ENCODE measurements at regions not wholly inside any gene's neighbourhood (a gene's known extent, or its start where the extent isn't known, plus 50 kb on each side); places are given as distances from the start of the nearest gene placed in this dataset.
A peak's percentile ranks its signal among the peaks of the same experiment; 100 is the strongest.

GRCh38 chr3:75129101-75129500 lies 514.6 kb upstream of the CNTN3 start:
- H3K4me3 ChIP-seq (ENCODE audit: low read length), result no peak overlapping the region

GRCh38 chr3:75136100-75136897 lies 521.8 kb upstream of the CNTN3 start:
- no peak overlapping the region for H3K4me3 ChIP-seq (ENCODE audit: low read length)
- no peaks in the 10 kb centered on the region for H3K9me3 ChIP-seq (ENCODE audit: control insufficient read depth, low read length)
- H3K36me3 ChIP-seq (ENCODE audit: control insufficient read depth, insufficient read depth, low read length, severe bottlenecking), result no peaks in the 10 kb centered on the region
- no peak for DNase-seq (ENCODE audit: low read depth)
- H3K27me3 ChIP-seq (replicated peaks; ENCODE audit: control insufficient read depth, insufficient read depth, low read length), result no peaks in the 10 kb centered on the region
- no peak overlapping the region for H3K9ac ChIP-seq (ENCODE audit: low read length)
- no peaks in the 10 kb centered on the region for H3K4me1 ChIP-seq (ENCODE audit: control insufficient read depth, insufficient read depth, low read length)

More at GRCh38 chr3:75129101-75129500, 514.6 kb upstream of the CNTN3 start:
- Histone ChIP-seq H3K4me1 (ENCODE audit: control insufficient read depth, insufficient read depth, low read length) (no peaks in the 10 kb centered on the region), H3K36me3 (ENCODE audit: control insufficient read depth, insufficient read depth, low read length, severe bottlenecking) (no peaks in the 10 kb centered on the region), H3K27me3 (replicated peaks; ENCODE audit: control insufficient read depth, insufficient read depth, low read length) (no peaks in the 10 kb centered on the region), H3K9ac (ENCODE audit: low read length) (no peak overlapping the region), H3K9me3 (ENCODE audit: control insufficient read depth, low read length) (no peaks in the 10 kb centered on the region)
- DNase-seq (ENCODE audit: low read depth), result no peak

DNA sequence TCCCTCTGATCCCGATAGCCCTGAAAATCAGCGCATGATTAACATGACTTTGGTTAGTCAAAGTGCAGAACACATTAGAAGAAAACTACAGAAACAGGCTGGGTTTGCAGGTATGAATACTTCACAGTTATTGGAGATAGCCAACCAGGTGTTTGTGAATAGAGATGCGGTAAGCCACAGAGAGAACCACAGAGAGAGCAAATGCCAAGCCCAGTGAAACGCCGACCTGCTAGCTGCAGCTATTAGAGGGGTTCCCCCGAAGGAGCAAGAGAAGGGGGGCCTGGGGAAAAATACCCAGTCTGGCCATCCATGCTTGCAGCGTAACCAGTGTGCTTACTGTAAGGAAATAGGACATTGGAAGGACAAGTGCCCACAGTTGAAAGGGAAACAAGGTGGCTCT lies 523.9 kb upstream of the CNTN3 start:
- no peak for DNase-seq (ENCODE audit: low read depth)
- H3K9ac ChIP-seq (ENCODE audit: low read length), result no peak overlapping the region
- no peaks in the 10 kb centered on the region for H3K27me3 ChIP-seq (replicated peaks; ENCODE audit: control insufficient read depth, insufficient read depth, low read length)

GRCh38 chr3:75140904-75141615 lies 523.1 kb upstream of the FRG2C start:
- DNase-seq (ENCODE audit: low read depth), result no peak
- Histone ChIP-seq H3K4me1 (ENCODE audit: control insufficient read depth, insufficient read depth, low read length) (no peaks in the 10 kb centered on the region), H3K4me3 (ENCODE audit: low read length) (no peak overlapping the region), H3K27me3 (replicated peaks; ENCODE audit: control insufficient read depth, insufficient read depth, low read length) (no peaks in the 10 kb centered on the region), H3K9me3 (ENCODE audit: control insufficient read depth, low read length) (no peaks in the 10 kb centered on the region), H3K9ac (ENCODE audit: low read length) (no peak overlapping the region), H3K36me3 (ENCODE audit: control insufficient read depth, insufficient read depth, low read length, severe bottlenecking) (no peaks in the 10 kb centered on the region)

More for the DNA sequence above, 523.9 kb upstream of the CNTN3 start:
- no peaks in the 10 kb centered on the region for H3K9me3 ChIP-seq (ENCODE audit: control insufficient read depth, low read length)
- no peaks in the 10 kb centered on the region for H3K36me3 ChIP-seq (ENCODE audit: control insufficient read depth, insufficient read depth, low read length, severe bottlenecking)
- H3K4me3 ChIP-seq (ENCODE audit: low read length), result no peak overlapping the region
- no peaks in the 10 kb centered on the region for H3K4me1 ChIP-seq (ENCODE audit: control insufficient read depth, insufficient read depth, low read length)

- no peaks in the 10 kb centered on the region for H3K27me3 ChIP-seq (replicated peaks; ENCODE audit: control insufficient read depth, insufficient read depth, low read length)
- H3K9ac ChIP-seq (ENCODE audit: low read length), result no peak overlapping the region
- H3K4me3 ChIP-seq (ENCODE audit: low read length), result no peak overlapping the region
- H3K4me1 ChIP-seq (ENCODE audit: control insufficient read depth, insufficient read depth, low read length), result no peaks in the 10 kb centered on the region
- H3K36me3 ChIP-seq (ENCODE audit: control insufficient read depth, insufficient read depth, low read length, severe bottlenecking), result no peaks in the 10 kb centered on the region
- no peaks in the 10 kb centered on the region for H3K9me3 ChIP-seq (ENCODE audit: control insufficient read depth, low read length)
- no peak for DNase-seq (ENCODE audit: low read depth)
These were observed 519.7 kb upstream of the FRG2C start for GRCh38 chr3:75144406-75144805.

DNA sequence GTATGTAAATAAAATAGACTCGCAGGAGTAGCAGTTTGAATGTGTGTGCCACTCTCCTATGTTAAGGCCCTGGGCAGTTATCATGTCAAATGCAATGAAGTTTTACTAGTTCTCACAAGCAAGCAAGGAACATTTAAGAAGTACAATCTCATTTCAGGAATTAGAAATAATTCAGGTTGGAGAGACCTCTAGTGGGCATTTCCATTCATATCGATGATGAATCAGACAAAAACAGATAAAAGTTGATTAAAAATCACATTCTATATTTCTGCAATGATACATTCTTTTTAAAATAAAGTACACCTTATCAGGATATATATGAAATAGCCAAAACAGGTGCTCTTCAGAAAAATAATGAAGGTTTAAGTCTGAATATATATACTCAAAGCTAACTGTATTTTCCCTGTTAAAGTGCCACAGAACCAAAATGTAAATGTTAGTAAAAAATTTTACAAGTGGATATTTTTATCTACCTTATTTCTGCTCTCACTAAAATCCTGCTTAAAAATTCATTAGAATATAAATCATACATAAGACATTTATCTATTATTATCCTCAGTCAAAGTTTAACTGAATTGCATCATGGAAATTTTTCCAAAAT lies 492.4 kb upstream of the FRG2C start:
- peaks cover 9% of the 10 kb centered on the region for H3K27me3 ChIP-seq (replicated peaks; ENCODE audit: control insufficient read depth, insufficient read depth, low read length)
- DNase-seq (ENCODE audit: low read depth), result peak; percentile 49
- H3K9me3 ChIP-seq (ENCODE audit: control insufficient read depth, low read length), result no peaks in the 10 kb centered on the region
- no peaks in the 10 kb centered on the region for H3K36me3 ChIP-seq (ENCODE audit: control insufficient read depth, insufficient read depth, low read length, severe bottlenecking)
- no peaks in the 10 kb centered on the region for H3K4me1 ChIP-seq (ENCODE audit: control insufficient read depth, insufficient read depth, low read length)
- no peak overlapping the region for H3K4me3 ChIP-seq (ENCODE audit: low read length)
- H3K9ac ChIP-seq (ENCODE audit: low read length), result no peak overlapping the region

- Histone ChIP-seq H3K27me3 (replicated peaks; ENCODE audit: control insufficient read depth, insufficient read depth, low read length) (no peaks in the 10 kb centered on the region), H3K9ac (ENCODE audit: low read length) (no peak overlapping the region), H3K9me3 (ENCODE audit: control insufficient read depth, low read length) (no peaks in the 10 kb centered on the region), H3K4me1 (ENCODE audit: control insufficient read depth, insufficient read depth, low read length) (no peaks in the 10 kb centered on the region), H3K4me3 (ENCODE audit: low read length) (no peak overlapping the region), H3K36me3 (ENCODE audit: control insufficient read depth, insufficient read depth, low read length, severe bottlenecking) (no peaks in the 10 kb centered on the region)
- no peak for DNase-seq (ENCODE audit: low read depth)
These were observed 487.2 kb upstream of the FRG2C start for GRCh38 chr3:75176937-75177336.

- H3K36me3 ChIP-seq (ENCODE audit: control insufficient read depth, insufficient read depth, low read length, severe bottlenecking), result no peaks in the 10 kb centered on the region
- no peak overlapping the region for H3K9ac ChIP-seq (ENCODE audit: low read length)
- no peaks in the 10 kb centered on the region for H3K4me1 ChIP-seq (ENCODE audit: control insufficient read depth, insufficient read depth, low read length)
- H3K9me3 ChIP-seq (ENCODE audit: control insufficient read depth, low read length), result no peaks in the 10 kb centered on the region
- DNase-seq (ENCODE audit: low read depth), result no peak
- H3K27me3 ChIP-seq (replicated peaks; ENCODE audit: control insufficient read depth, insufficient read depth, low read length), result no peaks in the 10 kb centered on the region
- no peak overlapping the region for H3K4me3 ChIP-seq (ENCODE audit: low read length)
These were observed 483.7 kb upstream of the FRG2C start for GRCh38 chr3:75180235-75180944.

- Histone ChIP-seq H3K36me3 (ENCODE audit: control insufficient read depth, insufficient read depth, low read length, severe bottlenecking) (no peaks in the 10 kb centered on the region), H3K27me3 (replicated peaks; ENCODE audit: control insufficient read depth, insufficient read depth, low read length) (no peaks in the 10 kb centered on the region), H3K9me3 (ENCODE audit: control insufficient read depth, low read length) (no peaks in the 10 kb centered on the region), H3K4me1 (ENCODE audit: control insufficient read depth, insufficient read depth, low read length) (no peaks in the 10 kb centered on the region), H3K4me3 (ENCODE audit: low read length) (no peak overlapping the region), H3K9ac (ENCODE audit: low read length) (no peak overlapping the region)
- no peak for DNase-seq (ENCODE audit: low read depth)
These were observed 483.2 kb upstream of the FRG2C start for GRCh38 chr3:75180945-75181298.

DNA sequence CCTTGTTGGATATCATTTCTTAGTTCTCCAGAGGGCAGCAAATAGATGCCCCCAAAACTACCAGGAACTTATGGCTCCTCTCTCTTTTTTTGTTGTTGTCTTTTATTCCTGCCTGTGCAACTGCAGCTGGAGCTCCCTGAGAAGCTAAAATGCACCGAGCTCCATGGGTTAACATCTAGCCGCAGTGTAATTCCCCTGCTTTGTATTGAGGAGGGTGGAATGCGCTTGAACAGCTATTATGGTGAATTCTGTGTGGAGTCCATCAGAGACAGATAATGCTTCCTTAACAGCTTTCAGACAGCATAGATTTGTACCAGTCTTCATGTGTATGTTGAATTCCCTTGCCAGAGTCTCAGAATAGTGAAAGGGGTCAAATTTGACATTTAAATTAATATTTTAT lies 475.2 kb upstream of the FRG2C start:
- DNase-seq (ENCODE audit: low read depth), result no peak

GRCh38 chr3:75192146-75192616 lies 471.9 kb upstream of the FRG2C start:
- Histone ChIP-seq H3K4me3 (ENCODE audit: low read length) (no peak overlapping the region), H3K9me3 (ENCODE audit: control insufficient read depth, low read length) (peaks cover 2% of the 10 kb centered on the region), H3K27me3 (replicated peaks; ENCODE audit: control insufficient read depth, insufficient read depth, low read length) (peaks cover 29% of the 10 kb centered on the region), H3K4me1 (ENCODE audit: control insufficient read depth, insufficient read depth, low read length) (no peaks in the 10 kb centered on the region), H3K36me3 (ENCODE audit: control insufficient read depth, insufficient read depth, low read length, severe bottlenecking) (no peaks in the 10 kb centered on the region), H3K9ac (ENCODE audit: low read length) (no peak overlapping the region)
- DNase-seq (ENCODE audit: low read depth), result peak; percentile 70

More for the DNA sequence above, 475.2 kb upstream of the FRG2C start:
- H3K36me3 ChIP-seq (ENCODE audit: control insufficient read depth, insufficient read depth, low read length, severe bottlenecking), result no peaks in the 10 kb centered on the region
- H3K9me3 ChIP-seq (ENCODE audit: control insufficient read depth, low read length), result no peaks in the 10 kb centered on the region
- H3K4me3 ChIP-seq (ENCODE audit: low read length), result no peak overlapping the region
- H3K4me1 ChIP-seq (ENCODE audit: control insufficient read depth, insufficient read depth, low read length), result no peaks in the 10 kb centered on the region
- H3K9ac ChIP-seq (ENCODE audit: low read length), result no peak overlapping the region
- peaks cover 26% of the 10 kb centered on the region for H3K27me3 ChIP-seq (replicated peaks; ENCODE audit: control insufficient read depth, insufficient read depth, low read length)

All from adipocyte (in vitro differentiated cells).